Stimulated activated CD4-positive, alpha-beta T cell treated with anti-CD3 and anti-CD28 coated beads, TNF-alpha, amount 100 ng/mL, for 4 hours (primary cell): ENCODE measurements at regions not wholly inside any gene's neighbourhood (a gene's known extent, or its start where the extent isn't known, plus 50 kb on each side); places are given as distances from the start of the nearest gene placed in this dataset.

Experiments
- DNase-seq, 3 experiments: peaks; one replicate each; pipeline ENCODE4 v3.0.0-alpha.2; 2020; ENCODE audit warnings: low read depth in 3 of 3

GRCh38 chr9:99537996-99538395 is 283.7 kb upstream of the NR4A3 start:
- no peak for DNase-seq

GRCh38 chr9:99544526-99544925 is 277.2 kb upstream of the NR4A3 start:
- DNase-seq, result no peak

- no peak for DNase-seq
Measured at GRCh38 chr9:99549441-99549840, 272.2 kb upstream of the NR4A3 start.

GRCh38 chr9:99555792-99556191 is 265.9 kb upstream of the NR4A3 start:
- no peak for DNase-seq

GRCh38 chr9:99556998-99557397 is 264.7 kb upstream of the NR4A3 start:
- DNase-seq, result no peak

GRCh38 chr9:99557816-99558215 is 263.9 kb upstream of the NR4A3 start:
- DNase-seq, result no peak

GRCh38 chr9:99559776-99560175 is 261.9 kb upstream of the NR4A3 start:
- no peak for DNase-seq

GRCh38 chr9:99560561-99560960 is 261.1 kb upstream of the NR4A3 start:
- DNase-seq, result no peak

- DNase-seq, result no peak
Measured at GRCh38 chr9:99561509-99561917, 260.2 kb upstream of the NR4A3 start.

- no peak for DNase-seq
Measured at GRCh38 chr9:99561961-99562565, 259.6 kb upstream of the NR4A3 start.

- DNase-seq, result no peak
Measured at GRCh38 chr9:99563364-99563763, 258.3 kb upstream of the NR4A3 start.

- DNase-seq, result no peak
Measured at GRCh38 chr9:99565203-99565602, 256.5 kb upstream of the NR4A3 start.

GRCh38 chr9:99567436-99567835 is 254.2 kb upstream of the NR4A3 start:
- DNase-seq, result no peak

- no peak for DNase-seq
Measured at GRCh38 chr9:99569840-99570239, 251.8 kb upstream of the NR4A3 start.

- no peak for DNase-seq
Measured at GRCh38 chr9:99572567-99572966, 249.1 kb upstream of the NR4A3 start.

- DNase-seq, result no peak
Measured at GRCh38 chr9:99573085-99573484, 248.6 kb upstream of the NR4A3 start.

GRCh38 chr9:99573886-99574285 is 247.8 kb upstream of the NR4A3 start:
- DNase-seq, result no peak

GRCh38 chr9:99576002-99576401 is 245.7 kb upstream of the NR4A3 start:
- no peak for DNase-seq

GRCh38 chr9:99576876-99577275 is 244.8 kb upstream of the NR4A3 start:
- DNase-seq, result no peak

- no peak for DNase-seq
Measured at GRCh38 chr9:99577351-99577750, 244.3 kb upstream of the NR4A3 start.

GRCh38 chr9:99578666-99579065 is 243.0 kb upstream of the NR4A3 start:
- no peak for DNase-seq

GRCh38 chr9:99579964-99580363 is 241.7 kb upstream of the NR4A3 start:
- no peak for DNase-seq

- no peak for DNase-seq
Measured at GRCh38 chr9:99582814-99583213, 238.9 kb upstream of the NR4A3 start.

GRCh38 chr9:99588299-99588698 is 233.4 kb upstream of the NR4A3 start:
- no peak for DNase-seq
